OCI-LY1 (cell line): ENCODE measurements at regions not wholly inside any gene's neighbourhood (a gene's known extent, or its start where the extent isn't known, plus 50 kb on each side); places are given as distances from the start of the nearest gene placed in this dataset.

ENCODE experiments used
- H2AFZ ChIP-seq: fragments of 200-600 bp; sonication (generic), shearing (Covaris generic); 2 replicates; pipeline ENCODE4 v1.6.0; 2014; ENCODE audit warnings: antibody characterized with exemption, mild to moderate bottlenecking, low read length
- H3F3A ChIP-seq: fragments of 200-600 bp; sonication (generic), shearing (Covaris generic); 2 replicates; pipeline ENCODE4 v1.6.0; 2014; ENCODE audit warnings: mild to moderate bottlenecking, antibody characterized with exemption, low read length, moderate library complexity; ENCODE audit not compliant: insufficient read depth
- H3K27ac ChIP-seq: fragments of 200-600 bp; sonication (generic); 2 replicates; pipeline ENCODE4 v1.5.1; 2014; ENCODE audit warnings: low read length, mixed run types, mild to moderate bottlenecking, low read depth; ENCODE audit not compliant: poor library complexity, severe bottlenecking
- H3K27me3 ChIP-seq: fragments of 200-600 bp; sonication (generic); 2 replicates; pipeline ENCODE4 v1.6.0; 2014; ENCODE audit warnings: antibody characterized with exemption, mild to moderate bottlenecking, low read length, moderate library complexity; ENCODE audit not compliant: insufficient read depth
- H3K36me3 ChIP-seq: fragments of 200-600 bp; sonication (generic); 2 replicates; pipeline ENCODE4 v1.6.1; 2014; ENCODE audit warnings: mild to moderate bottlenecking, antibody characterized with exemption, low read length, moderate library complexity, mixed read lengths; ENCODE audit not compliant: insufficient read depth
- H3K4me1 ChIP-seq: fragments of 200-600 bp; sonication (generic); 2 replicates; pipeline ENCODE4 v1.5.1; 2014; ENCODE audit warnings: mild to moderate bottlenecking, low read length, moderate library complexity; ENCODE audit not compliant: insufficient read depth, severe bottlenecking
- H3K4me2 ChIP-seq: fragments of 200-600 bp; sonication (generic), shearing (Covaris generic); 2 replicates; pipeline ENCODE4 v1.6.1; 2014; ENCODE audit warnings: low read length
- H3K4me3 ChIP-seq: fragments of 200-600 bp; sonication (generic); 2 replicates; pipeline ENCODE4 v1.5.1; 2014; ENCODE audit warnings: low read length, low read depth, mild to moderate bottlenecking, mixed read lengths; ENCODE audit not compliant: poor library complexity, severe bottlenecking
- H3K79me2 ChIP-seq: fragments of 200-600 bp; shearing (Covaris generic); 2 replicates; pipeline ENCODE4 v1.6.1; 2016; ENCODE audit warnings: mixed run types, low read length, mixed read lengths; ENCODE audit not compliant: insufficient read depth
- H3K9ac ChIP-seq: fragments of 200-600 bp; sonication (generic), shearing (Covaris generic); 2 replicates; pipeline ENCODE4 v1.6.1; 2014; ENCODE audit warnings: mild to moderate bottlenecking, low read length, mixed read lengths
- H3K9me2 ChIP-seq: fragments of 200-600 bp; sonication (generic), shearing (Covaris generic); 2 replicates; pipeline ENCODE4 v1.6.1; 2014; ENCODE audit warnings: low read depth, mild to moderate bottlenecking, low read length, mixed read lengths
- H3K9me3 ChIP-seq: fragments of 200-600 bp; shearing (Covaris generic); 2 replicates; pipeline ENCODE4 v1.6.1; 2014; ENCODE audit warnings: low read length, mixed read lengths
- H4K20me1 ChIP-seq: fragments of 200-600 bp; sonication (generic), shearing (Covaris generic); 2 replicates; pipeline ENCODE4 v1.6.0; 2016; ENCODE audit warnings: mild to moderate bottlenecking, low read length; ENCODE audit not compliant: insufficient read depth
- EZH2 ChIP-seq: fragments of 200-600 bp; sonication (generic), shearing (Covaris generic); IDR thresholded peaks from 2 replicates; pipeline ENCODE4 v1.8.0; 2017; ENCODE audit warnings: borderline replicate concordance, mixed run types, mild to moderate bottlenecking, antibody characterized with exemption, low read length, moderate library complexity, mixed read lengths
- TF ChIP-seq, protein P1 (sequence below): fragments of 200-600 bp; sonication (generic), shearing (Covaris generic); IDR thresholded peaks from 2 replicates; pipeline ENCODE4 v1.5.1; 2017; ENCODE audit warnings: mild to moderate bottlenecking, antibody characterized with exemption, low read length, moderate library complexity, mixed read lengths

DNA sequence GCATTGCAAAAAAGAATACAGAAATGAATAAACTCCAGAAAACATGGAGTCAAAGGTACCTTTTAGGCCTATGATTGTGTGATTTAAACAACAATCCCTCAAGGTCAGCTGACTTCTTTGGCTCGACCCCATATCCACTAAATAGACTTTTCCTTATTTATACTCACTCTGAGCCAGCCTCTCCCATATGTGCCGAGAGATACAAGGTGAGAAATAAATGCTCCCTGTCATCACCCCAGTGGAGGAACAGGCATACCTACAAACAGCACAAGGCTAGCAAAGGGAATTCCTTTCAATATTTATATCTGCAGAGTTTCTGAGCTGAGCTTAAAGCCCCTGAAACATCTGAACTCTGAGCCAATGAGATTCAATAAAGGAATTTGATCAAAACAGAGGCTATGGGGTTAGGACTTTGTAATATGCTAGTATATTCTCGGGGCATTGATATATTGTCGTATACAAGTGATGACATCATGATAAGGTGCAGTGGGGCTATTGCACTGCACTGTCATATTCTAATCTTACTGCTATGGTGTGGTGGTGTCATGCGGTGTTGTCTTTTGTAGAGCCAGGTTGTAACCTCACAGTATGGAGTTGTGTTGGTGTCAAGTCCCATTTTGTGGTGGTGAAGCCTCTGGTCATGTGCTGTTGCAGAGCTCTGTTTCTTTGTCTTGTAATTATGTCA lies 56.0 kb upstream of the GALNT18 start:
- H3K27ac ChIP-seq = no peak overlapping the region
- no peak for TF ChIP-seq EZH2
- TF ChIP-seq, protein P1, sequence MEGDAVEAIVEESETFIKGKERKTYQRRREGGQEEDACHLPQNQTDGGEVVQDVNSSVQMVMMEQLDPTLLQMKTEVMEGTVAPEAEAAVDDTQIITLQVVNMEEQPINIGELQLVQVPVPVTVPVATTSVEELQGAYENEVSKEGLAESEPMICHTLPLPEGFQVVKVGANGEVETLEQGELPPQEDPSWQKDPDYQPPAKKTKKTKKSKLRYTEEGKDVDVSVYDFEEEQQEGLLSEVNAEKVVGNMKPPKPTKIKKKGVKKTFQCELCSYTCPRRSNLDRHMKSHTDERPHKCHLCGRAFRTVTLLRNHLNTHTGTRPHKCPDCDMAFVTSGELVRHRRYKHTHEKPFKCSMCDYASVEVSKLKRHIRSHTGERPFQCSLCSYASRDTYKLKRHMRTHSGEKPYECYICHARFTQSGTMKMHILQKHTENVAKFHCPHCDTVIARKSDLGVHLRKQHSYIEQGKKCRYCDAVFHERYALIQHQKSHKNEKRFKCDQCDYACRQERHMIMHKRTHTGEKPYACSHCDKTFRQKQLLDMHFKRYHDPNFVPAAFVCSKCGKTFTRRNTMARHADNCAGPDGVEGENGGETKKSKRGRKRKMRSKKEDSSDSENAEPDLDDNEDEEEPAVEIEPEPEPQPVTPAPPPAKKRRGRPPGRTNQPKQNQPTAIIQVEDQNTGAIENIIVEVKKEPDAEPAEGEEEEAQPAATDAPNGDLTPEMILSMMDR = no peak

DNA sequence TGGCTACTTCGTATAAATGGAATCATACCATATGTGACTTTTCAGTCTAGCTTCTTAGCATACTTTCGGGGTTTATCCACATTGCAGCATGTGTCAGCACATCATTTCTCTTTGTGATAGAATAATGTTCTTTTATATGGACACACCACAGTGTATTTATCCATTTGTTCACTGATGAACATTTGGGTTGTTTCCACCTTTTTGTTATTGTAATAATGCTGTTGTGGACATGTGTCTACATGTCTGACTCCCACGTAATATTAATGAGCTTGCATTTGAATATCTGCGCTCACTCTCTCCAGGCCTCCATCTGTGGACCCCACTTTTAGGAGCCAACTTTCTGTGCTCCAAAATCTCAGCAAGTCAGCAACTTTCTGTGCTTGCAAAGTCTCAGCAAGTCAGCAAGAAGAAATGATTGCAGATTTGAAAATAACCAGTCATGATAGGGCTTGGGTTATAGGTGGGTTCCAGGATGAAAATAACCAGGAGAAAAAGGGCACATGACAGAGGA lies 53.9 kb upstream of the GALNT18 start:
- no peaks in the 10 kb centered on the region for H3K9me2 ChIP-seq
- H3K27ac ChIP-seq = no peak overlapping the region
- H3K4me3 ChIP-seq = no peak overlapping the region
- H3F3A ChIP-seq = no peaks in the 10 kb centered on the region
- H4K20me1 ChIP-seq = no peaks in the 10 kb centered on the region
- no peak overlapping the region for H3K4me2 ChIP-seq
- no peaks in the 10 kb centered on the region for H3K79me2 ChIP-seq
- H3K27me3 ChIP-seq = no peaks in the 10 kb centered on the region
- H3K4me1 ChIP-seq = no peaks in the 10 kb centered on the region
- no peaks in the 10 kb centered on the region for H3K9me3 ChIP-seq
- no peaks in the 10 kb centered on the region for H3K36me3 ChIP-seq
- no peak overlapping the region for H3K9ac ChIP-seq
- TF ChIP-seq, protein P1 = no peak
- no peak for TF ChIP-seq EZH2
- no peak overlapping the region for H2AFZ ChIP-seq

More for the DNA sequence above, 56.0 kb upstream of the GALNT18 start:
- Histone ChIP-seq H3K9ac (no peak overlapping the region), H2AFZ (no peak overlapping the region), H3K36me3 (no peaks in the 10 kb centered on the region), H3K4me3 (no peak overlapping the region), H3K9me3 (no peaks in the 10 kb centered on the region), H4K20me1 (no peaks in the 10 kb centered on the region), H3K27me3 (no peaks in the 10 kb centered on the region), H3K9me2 (no peaks in the 10 kb centered on the region), H3K4me2 (no peak overlapping the region), H3K79me2 (no peaks in the 10 kb centered on the region), H3K4me1 (no peaks in the 10 kb centered on the region), H3F3A (no peaks in the 10 kb centered on the region)

- Histone ChIP-seq H3K4me3 (no peak overlapping the region), H3K27me3 (no peaks in the 10 kb centered on the region), H3F3A (no peaks in the 10 kb centered on the region), H3K36me3 (no peaks in the 10 kb centered on the region), H3K9me2 (no peaks in the 10 kb centered on the region), H2AFZ (no peak overlapping the region), H3K9me3 (no peaks in the 10 kb centered on the region), H4K20me1 (no peaks in the 10 kb centered on the region), H3K4me2 (no peak overlapping the region), H3K27ac (no peak overlapping the region), H3K4me1 (no peaks in the 10 kb centered on the region), H3K9ac (no peak overlapping the region), H3K79me2 (no peaks in the 10 kb centered on the region)
- TF ChIP-seq EZH2 = no peak
- TF ChIP-seq, protein P1 = no peak
These were observed 51.0 kb upstream of the GALNT18 start for GRCh38 chr11:11672789-11673188.
